GM12872 (cell line): ENCODE measurements at regions not wholly inside any gene's neighbourhood (a gene's known extent, or its start where the extent isn't known, plus 50 kb on each side); places are given as distances from the start of the nearest gene placed in this dataset.

Experiments
- CTCF ChIP-seq: IDR thresholded peaks from 3 replicates; pipeline ENCODE4 v1.5.1; 2011; ENCODE audit warnings: low read depth, mild to moderate bottlenecking, low read length, moderate library complexity; ENCODE audit not compliant: insufficient read depth

GRCh38 chr5:23318166-23318565 is 189.2 kb upstream of the PRDM9 start:
- no peak for TF ChIP-seq CTCF

- no peak for TF ChIP-seq CTCF
Observed at GRCh38 chr5:23316060-23316591, 191.3 kb upstream of the PRDM9 start.

GRCh38 chr5:23314827-23315226 is 192.6 kb upstream of the PRDM9 start:
- TF ChIP-seq CTCF: no peak

GRCh38 chr5:23305055-23305454 is 202.4 kb upstream of the PRDM9 start:
- TF ChIP-seq CTCF: no peak

- no peak for TF ChIP-seq CTCF
Observed at GRCh38 chr5:23303836-23304235, 203.6 kb upstream of the PRDM9 start.

- no peak for TF ChIP-seq CTCF
Observed at GRCh38 chr5:23303435-23303834, 204.0 kb upstream of the PRDM9 start.

GRCh38 chr5:23302438-23302837 is 205.0 kb upstream of the PRDM9 start:
- no peak for TF ChIP-seq CTCF
